NCI-H2029 treated with DMSO at 0.1 percent for 48 hours (cell line): ENCODE measurements at regions not wholly inside any gene's neighbourhood (a gene's known extent, or its start where the extent isn't known, plus 50 kb on each side); places are given as distances from the start of the nearest gene placed in this dataset.

Experiments
- DNase-seq: peaks from one replicate; lab custom pipeline; 2025; lab: John Stamatoyannopoulos, UW

GRCh38 chr19:30217461-30217860 is 154.7 kb upstream of the ZNF536 start:
- no peak for DNase-seq

- DNase-seq: no peak
Measured at GRCh38 chr19:30219702-30220101, 152.5 kb upstream of the ZNF536 start.

- no peak for DNase-seq
Measured at GRCh38 chr19:30221176-30221575, 151.0 kb upstream of the ZNF536 start.

- no peak for DNase-seq
Measured at GRCh38 chr19:30222428-30222873, 149.7 kb upstream of the ZNF536 start.

- DNase-seq: no peak
Measured at GRCh38 chr19:30222992-30223865, 149.0 kb upstream of the ZNF536 start.

GRCh38 chr19:30223866-30224688 is 148.1 kb upstream of the ZNF536 start:
- no peak for DNase-seq

GRCh38 chr19:30224689-30225606 is 147.2 kb upstream of the ZNF536 start:
- DNase-seq: no peak

- DNase-seq: no peak
Measured at GRCh38 chr19:30225676-30226463, 146.3 kb upstream of the ZNF536 start.

- no peak for DNase-seq
Measured at GRCh38 chr19:30226464-30227011, 145.6 kb upstream of the ZNF536 start.

GRCh38 chr19:30227012-30227621 is 145.1 kb upstream of the ZNF536 start:
- no peak for DNase-seq

GRCh38 chr19:30227661-30228112 is 144.5 kb upstream of the ZNF536 start:
- DNase-seq: no peak

- DNase-seq: no peak
Measured at GRCh38 chr19:30228113-30228834, 143.9 kb upstream of the ZNF536 start.

GRCh38 chr19:30228835-30229524 is 143.2 kb upstream of the ZNF536 start:
- DNase-seq: no peak

GRCh38 chr19:30229525-30230174 is 142.5 kb upstream of the ZNF536 start:
- DNase-seq: no peak

GRCh38 chr19:30231408-30232318 is 140.5 kb upstream of the ZNF536 start:
- no peak for DNase-seq

GRCh38 chr19:30233375-30233774 is 138.8 kb upstream of the ZNF536 start:
- DNase-seq: no peak

GRCh38 chr19:30235946-30236345 is 136.2 kb upstream of the ZNF536 start:
- DNase-seq: no peak
